Adrenal gland (tissue), 9 donors: ENCODE measurements at regions not wholly inside any gene's neighbourhood (a gene's known extent, or its start where the extent isn't known, plus 50 kb on each side); places are given as distances from the start of the nearest gene placed in this dataset.

Experiments used
- DNase-seq, 7 donors: peaks; one replicate each; pipeline ENCODE4 v3.0.0-alpha.2; 2019 to 2020
- H3K27ac ChIP-seq, 5 donors: fragments of 200-600 bp; sonication (generic) in 4 of 5; 1 replicate in 3 of 5; 2 replicates in 2 of 5; pipeline versions ENCODE4 v1.5.1 to v1.8.0; 2016 to 2020; ENCODE audit warnings: mild to moderate bottlenecking in 1 of 5
- H3K27me3 ChIP-seq: fragments of 200-600 bp; 2 replicates; pipeline ENCODE4 v1.8.0; 2021
- H3K36me3 ChIP-seq, 2 donors: fragments of 200-600 bp; replicated peaks in 1 of 2; 1 replicate in 1 of 2; 2 replicates in 1 of 2; pipeline versions ENCODE4 v1.5.1 to v1.8.0; 2018 to 2022
- H3K4me1 ChIP-seq, 2 donors: fragments of 200-600 bp; replicated peaks in 1 of 2; 1 replicate in 1 of 2; 2 replicates in 1 of 2; pipeline versions ENCODE4 v1.5.1 to v1.8.0; 2018 to 2021
- H3K4me3 ChIP-seq, 4 donors: fragments of 200-600 bp; sonication (generic) in 3 of 4; one replicate each; pipeline ENCODE4 v1.5.1; 2016 to 2018
- H3K9me3 ChIP-seq, 3 donors: fragments of 200-600 bp; sonication (generic) in 1 of 3; replicated peaks in 1 of 3; 1 replicate in 2 of 3; 2 replicates in 1 of 3; pipeline versions ENCODE4 v1.5.1 to v1.8.0; 2016 to 2021
- POLR2A ChIP-seq, 2 donors: fragments of 450-650 bp; IDR thresholded peaks; one replicate each; pipeline ENCODE4 v1.6.1; 2017; ENCODE audit warnings: antibody characterized with exemption in 2 of 2, mild to moderate bottlenecking in 2 of 2, moderate library complexity in 1 of 2
- WGBS, 4 donors: extraction: QIAGEN DNeasy Blood & Tissue Kit in 2 of 4; methylation state at CpG; one replicate each; pipeline versions ENCODE4 v1.1.5 to v1.1.7; 2013 to 2017; 5-methylcytosine and 5-hydroxymethylcytosine counted together
- intact Hi-C, 2 donors: fragments of 100-400 bp; cut with DNase I; formaldehyde crosslinking; loops; one replicate each; pipeline versions ENCODE4 v1.14.1 to v1.15.0; 2022 to 2023
- TF ChIP-seq, protein P1 (sequence below), 6 experiments: fragments of 450-650 bp in 4 of 6; fragments of 200-600 bp in 2 of 6; sonication (generic) in 1 of 6; IDR thresholded peaks; 1 replicate in 5 of 6; 2 replicates in 1 of 6; pipeline versions ENCODE4 v1.5.1 to v1.8.0; 2016 to 2021; ENCODE audit warnings: antibody characterized with exemption in 6 of 6, mild to moderate bottlenecking in 2 of 6, moderate library complexity in 1 of 6
- donor health status: healthy with polysubstance abuse.
- donor health status: Bipolar disorder and iron deficiency.
- donor health status: DM: yes; HTN: yes; CAD: no.
- donor health status: DM: no; HTN: no; CAD: no.
- donor health status: DM: no; HTN: no; CAD: no.

DNA sequence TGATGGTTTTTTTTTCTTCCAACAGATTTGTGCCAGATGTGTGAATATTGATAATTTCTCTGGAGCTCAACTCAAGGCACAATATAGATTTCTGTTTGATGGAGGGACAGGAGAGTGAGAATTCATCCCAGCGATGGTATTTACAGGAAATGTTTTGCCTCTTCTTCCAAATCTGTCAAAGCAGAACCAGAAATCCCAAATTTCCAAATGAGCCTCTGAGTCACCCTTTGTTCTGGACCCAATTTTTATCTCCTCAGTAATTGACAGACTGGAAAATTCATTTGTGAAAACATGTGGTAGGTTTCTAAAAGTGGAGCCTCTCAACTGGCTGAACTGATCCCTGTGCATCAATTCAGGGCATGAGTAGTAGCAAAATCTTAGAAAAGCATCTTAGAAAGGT, 223.2 kb upstream of the TSHZ2 start:
- intact Hi-C loops: no loop called here
- Histone ChIP-seq H3K27me3 (no peaks in the 10 kb centered on the region), H3K4me1 (peaks cover 0 to 10% of the 10 kb centered on the region in 2 donors), H3K4me3 (no peak overlapping the region), H3K9me3 (no peaks in the 10 kb centered on the region), H3K36me3 (no peaks in the 10 kb centered on the region), H3K27ac (no peak overlapping the region)
- WGBS, 4 donors: 67 to 88% (median 82%) methylated on average over 1 of the region's 1 CpG
- TF ChIP-seq POLR2A (IDR thresholded peaks at IDR 0.05): no peak
- TF ChIP-seq, protein P1, sequence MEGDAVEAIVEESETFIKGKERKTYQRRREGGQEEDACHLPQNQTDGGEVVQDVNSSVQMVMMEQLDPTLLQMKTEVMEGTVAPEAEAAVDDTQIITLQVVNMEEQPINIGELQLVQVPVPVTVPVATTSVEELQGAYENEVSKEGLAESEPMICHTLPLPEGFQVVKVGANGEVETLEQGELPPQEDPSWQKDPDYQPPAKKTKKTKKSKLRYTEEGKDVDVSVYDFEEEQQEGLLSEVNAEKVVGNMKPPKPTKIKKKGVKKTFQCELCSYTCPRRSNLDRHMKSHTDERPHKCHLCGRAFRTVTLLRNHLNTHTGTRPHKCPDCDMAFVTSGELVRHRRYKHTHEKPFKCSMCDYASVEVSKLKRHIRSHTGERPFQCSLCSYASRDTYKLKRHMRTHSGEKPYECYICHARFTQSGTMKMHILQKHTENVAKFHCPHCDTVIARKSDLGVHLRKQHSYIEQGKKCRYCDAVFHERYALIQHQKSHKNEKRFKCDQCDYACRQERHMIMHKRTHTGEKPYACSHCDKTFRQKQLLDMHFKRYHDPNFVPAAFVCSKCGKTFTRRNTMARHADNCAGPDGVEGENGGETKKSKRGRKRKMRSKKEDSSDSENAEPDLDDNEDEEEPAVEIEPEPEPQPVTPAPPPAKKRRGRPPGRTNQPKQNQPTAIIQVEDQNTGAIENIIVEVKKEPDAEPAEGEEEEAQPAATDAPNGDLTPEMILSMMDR (IDR thresholded peaks at IDR 0.05): no peak
- no peak for DNase-seq

GRCh38 chr20:52748285-52748932, 223.7 kb upstream of the TSHZ2 start:
- DNase-seq: no peak
- peaks cover 0 to 10% of the 10 kb centered on the region in 2 donors for H3K4me1 ChIP-seq
- no peaks in the 10 kb centered on the region for H3K36me3 ChIP-seq
- H3K4me3 ChIP-seq: no peak overlapping the region
- H3K9me3 ChIP-seq: no peaks in the 10 kb centered on the region
- WGBS, 4 donors: 76 to 87% (median 84%) methylated on average over 12 of the region's 12 CpGs
- intact Hi-C loops: no loop called here
- TF ChIP-seq, protein P1 (IDR thresholded peaks at IDR 0.05): no peak
- no peak for TF ChIP-seq POLR2A (IDR thresholded peaks at IDR 0.05)
- H3K27ac ChIP-seq: no peak overlapping the region
- H3K27me3 ChIP-seq: no peaks in the 10 kb centered on the region

DNA sequence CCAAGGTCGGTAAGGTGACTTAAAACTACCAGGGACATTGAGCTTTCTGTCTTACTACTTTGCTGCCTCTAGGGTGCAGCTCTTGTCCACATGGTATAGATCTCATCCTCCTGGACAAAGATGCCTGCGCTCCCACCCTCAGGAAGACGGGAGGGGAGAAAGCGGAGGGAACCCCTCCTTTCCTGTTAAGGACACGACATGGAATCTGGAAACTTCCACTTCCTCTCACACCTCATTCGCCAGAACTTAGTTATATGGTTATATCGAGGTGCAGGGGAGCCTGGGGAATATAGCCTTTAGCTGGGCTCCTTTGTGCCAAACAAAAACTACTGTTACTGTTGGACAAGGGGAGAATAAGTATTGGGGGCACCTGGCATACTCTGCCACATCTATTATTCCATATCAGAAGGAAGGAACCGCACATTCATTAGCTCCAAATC, 224.3 kb upstream of the TSHZ2 start:
- H3K4me1 ChIP-seq: peaks cover 0 to 10% of the 10 kb centered on the region in 2 donors
- no peaks in the 10 kb centered on the region for H3K27me3 ChIP-seq
- H3K4me3 ChIP-seq: no peak overlapping the region
- TF ChIP-seq, protein P1 (IDR thresholded peaks at IDR 0.05): peak in 4 of 6 experiments; percentile 25 to 43 (median 28)
- no peak for TF ChIP-seq POLR2A (IDR thresholded peaks at IDR 0.05)
- no peaks in the 10 kb centered on the region for H3K36me3 ChIP-seq
- 61 to 73% (median 70%) methylated on average over 8 of the region's 8 CpGs for WGBS, 4 donors
- H3K27ac ChIP-seq: no peak overlapping the region
- DNase-seq: no peak
- intact Hi-C loops: no loop called here
- H3K9me3 ChIP-seq: no peaks in the 10 kb centered on the region

GRCh38 chr20:52746770-52747169, 225.4 kb upstream of the TSHZ2 start:
- Histone ChIP-seq H3K4me3 (no peak overlapping the region), H3K27me3 (no peaks in the 10 kb centered on the region), H3K27ac (no peak overlapping the region), H3K36me3 (no peaks in the 10 kb centered on the region), H3K4me1 (peaks cover 0 to 10% of the 10 kb centered on the region in 2 donors), H3K9me3 (no peaks in the 10 kb centered on the region)
- intact Hi-C loops: no loop called here
- no peak for TF ChIP-seq POLR2A (IDR thresholded peaks at IDR 0.05)
- TF ChIP-seq, protein P1 (IDR thresholded peaks at IDR 0.05): no peak
- DNase-seq: no peak
- whole genome bisulfite sequencing, 4 donors: 73 to 80% (median 77%) methylated on average over 6 of the region's 6 CpGs
